ENCODE measurements at regions not wholly inside any gene's neighbourhood (a gene's known extent, or its start where the extent isn't known, plus 50 kb on each side); places are given as distances from the start of the nearest gene placed in this dataset.

- Mint-ChIP-seq H3K36me3 (no peaks in the 10 kb centered on the region), H3K4me1 (peaks cover 0 to 14% (median 4%) of the 10 kb centered on the region in 4 donors), H3K9me3 (peaks cover 0 to 4% (median 0%) of the 10 kb centered on the region in 9 donors), H3K4me3 (no peak overlapping the region), H3K27ac (peak overlapping the region in 1 of 10 donors; percentile 15), H3K27me3 (peaks cover 0 to 14% (median 0%) of the 10 kb centered on the region in 5 donors)
- ATAC-seq (no peak), DNase-seq (no peak)
- POLR2A ChIA-PET, result no interaction called here
These were observed 71.1 kb downstream of the NIBAN1 start for GRCh38 chr1:184903111-184903692.

DNA sequence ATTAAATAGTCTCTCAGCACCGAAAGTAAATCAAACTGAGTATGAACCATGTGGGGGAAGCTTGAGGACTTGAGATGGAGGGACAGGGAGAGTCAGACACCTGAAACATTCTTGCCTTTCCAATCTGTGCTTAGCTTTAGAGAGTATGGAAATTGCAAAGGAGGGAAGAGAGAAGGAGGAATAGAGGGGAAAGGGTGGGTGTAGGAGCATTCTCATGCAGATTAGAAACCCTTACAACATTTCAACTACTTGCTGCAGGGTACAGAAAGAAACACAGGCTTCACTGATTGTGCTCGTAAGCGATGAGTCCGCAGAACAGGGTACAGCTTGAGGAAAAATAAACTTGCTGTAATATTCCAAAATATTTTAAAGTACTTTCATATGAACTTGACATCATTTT lies 73.8 kb downstream of the NIBAN1 start:
- ATAC-seq (no peak), DNase-seq (no peak)
- H3K27ac Mint-ChIP-seq, result no peak overlapping the region
- no peak overlapping the region for H3K4me3 Mint-ChIP-seq
- H3K36me3 Mint-ChIP-seq, result no peaks in the 10 kb centered on the region
- peaks cover 0 to 4% (median 0%) of the 10 kb centered on the region in 9 donors for H3K9me3 Mint-ChIP-seq
- peaks cover 0 to 12% (median 4%) of the 10 kb centered on the region in 4 donors for H3K4me1 Mint-ChIP-seq
- POLR2A ChIA-PET, result no interaction called here
- H3K27me3 Mint-ChIP-seq, result peaks cover 0 to 18% (median 0%) of the 10 kb centered on the region in 5 donors

DNA sequence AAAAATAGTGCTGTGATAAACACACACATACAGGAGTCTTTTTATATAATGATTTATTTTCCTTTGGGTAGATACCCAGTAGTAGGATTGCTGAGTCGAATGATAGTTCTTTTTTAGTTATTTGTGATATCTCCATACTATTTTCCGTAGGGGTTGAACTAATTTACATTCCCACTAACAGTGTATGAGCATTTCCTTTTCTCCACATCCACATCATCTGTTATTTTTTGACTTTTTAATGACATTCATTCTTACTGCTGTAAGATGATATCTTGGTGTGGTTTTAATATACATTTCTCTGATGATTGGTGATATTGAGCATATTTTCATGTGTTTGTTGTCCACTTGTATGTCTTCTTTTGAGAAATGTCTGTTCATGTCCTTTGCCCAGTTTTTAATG lies 78.3 kb downstream of the NIBAN1 start:
- Mint-ChIP-seq H3K27ac (no peak overlapping the region), H3K4me1 (peaks cover 0 to 9% (median under 1%) of the 10 kb centered on the region in 4 donors), H3K27me3 (peaks cover 0 to 10% (median 0%) of the 10 kb centered on the region in 5 donors), H3K4me3 (no peak overlapping the region), H3K9me3 (no peaks in the 10 kb centered on the region), H3K36me3 (no peaks in the 10 kb centered on the region)
- ATAC-seq (no peak), DNase-seq (no peak)
- POLR2A ChIA-PET, result no interaction called here

DNA sequence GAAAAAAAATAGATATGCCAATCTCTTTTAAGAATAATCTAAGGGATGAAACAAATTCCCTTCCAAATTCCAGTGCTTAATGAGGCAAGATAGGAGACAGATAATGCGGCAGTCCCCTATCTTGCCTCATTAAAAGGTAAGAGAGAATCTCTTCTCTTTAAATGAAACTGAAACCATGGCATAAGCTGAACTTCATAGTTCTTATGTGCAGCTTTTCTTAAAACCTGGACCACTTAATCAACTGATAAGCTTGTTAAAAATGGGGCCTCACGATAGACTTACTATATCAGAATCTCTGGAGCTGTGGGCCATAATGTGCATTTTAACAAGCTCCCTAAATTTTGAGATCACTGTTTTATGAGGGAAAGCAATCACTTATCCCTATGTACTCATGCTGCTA lies 79.2 kb downstream of the NIBAN1 start:
- POLR2A ChIA-PET, result no interaction called here
- DNase-seq, result no peak
- Mint-ChIP-seq H3K27me3 (peaks cover 0 to 10% (median 0%) of the 10 kb centered on the region in 5 donors), H3K9me3 (no peaks in the 10 kb centered on the region), H3K27ac (no peak overlapping the region), H3K4me3 (no peak overlapping the region), H3K4me1 (peaks cover 0 to 18% (median 4%) of the 10 kb centered on the region in 4 donors), H3K36me3 (no peaks in the 10 kb centered on the region)
- ATAC-seq, result no peak

DNA sequence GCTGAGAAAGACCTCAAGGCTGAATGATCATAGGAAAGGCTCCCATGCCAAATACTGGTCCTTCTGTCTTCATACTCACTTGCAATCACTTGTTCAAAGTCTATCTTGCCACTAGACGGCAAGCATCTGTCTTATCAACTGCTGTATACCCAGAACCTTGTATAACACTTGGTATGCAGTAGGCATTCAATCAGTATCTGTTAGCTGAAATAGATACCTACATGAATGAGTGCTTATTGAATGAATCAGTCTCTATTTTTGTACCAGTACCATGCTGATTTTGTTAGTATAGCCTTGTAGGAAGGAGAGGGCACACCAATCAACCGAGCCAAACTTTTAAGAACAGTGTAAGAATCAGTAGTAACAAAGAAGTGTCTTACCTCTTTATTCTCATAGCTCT lies 80.6 kb downstream of the NIBAN1 start:
- Mint-ChIP-seq H3K36me3 (no peaks in the 10 kb centered on the region), H3K9me3 (no peaks in the 10 kb centered on the region), H3K27ac (peak overlapping the region in 1 of 10 donors; percentile 81), H3K4me3 (no peak overlapping the region), H3K4me1 (peaks cover 0 to 24% (median 4%) of the 10 kb centered on the region in 4 donors), H3K27me3 (peaks cover 0 to 6% (median 0%) of the 10 kb centered on the region in 5 donors)
- POLR2A ChIA-PET, result no interaction called here
- no peak for DNase-seq
- no peak for ATAC-seq

DNA sequence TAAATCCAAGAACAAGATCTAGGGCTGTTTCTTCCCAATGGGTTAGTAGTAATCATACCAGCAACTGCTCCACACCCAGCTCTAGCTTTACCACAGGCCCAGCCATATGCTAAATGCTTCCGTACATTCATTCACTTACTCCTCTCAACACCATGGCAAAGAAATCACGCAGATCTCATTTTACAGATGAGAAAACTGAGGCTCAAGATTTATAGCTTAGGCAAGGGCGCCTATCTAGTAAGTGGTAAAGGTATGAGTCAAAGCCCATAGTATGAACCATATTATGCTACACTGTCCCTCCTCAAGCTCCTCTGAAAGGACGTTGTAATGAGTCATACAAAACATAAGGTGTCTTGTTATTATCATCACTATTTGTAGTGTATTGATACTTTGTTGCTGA lies 82.2 kb downstream of the NIBAN1 start:
- peak overlapping the region in 1 of 10 donors; percentile 7 for H3K4me3 Mint-ChIP-seq
- peak overlapping the region in 5 of 10 donors; percentile 6 to 89 (median 36) for H3K27ac Mint-ChIP-seq
- H3K36me3 Mint-ChIP-seq, result no peaks in the 10 kb centered on the region
- H3K9me3 Mint-ChIP-seq, result no peaks in the 10 kb centered on the region
- H3K4me1 Mint-ChIP-seq, result peaks cover 0 to 24% (median 4%) of the 10 kb centered on the region in 4 donors
- no peak for DNase-seq
- H3K27me3 Mint-ChIP-seq, result no peaks in the 10 kb centered on the region
- ATAC-seq, result no peak
- POLR2A ChIA-PET, result no interaction called here

- no peak for DNase-seq
- Mint-ChIP-seq H3K4me1 (peaks cover 0 to 24% (median 4%) of the 10 kb centered on the region in 4 donors), H3K9me3 (no peaks in the 10 kb centered on the region), H3K27ac (peak overlapping the region in 4 of 10 donors; percentile 42 to 94 (median 89)), H3K4me3 (peak overlapping the region in 2 of 10 donors; percentile 50 to 56), H3K27me3 (peaks cover 0 to 2% (median 0%) of the 10 kb centered on the region in 5 donors), H3K36me3 (no peaks in the 10 kb centered on the region)
- no peak for ATAC-seq
- POLR2A ChIA-PET, result no interaction called here
These were observed 82.9 kb downstream of the NIBAN1 start for GRCh38 chr1:184891440-184891839.

DNA sequence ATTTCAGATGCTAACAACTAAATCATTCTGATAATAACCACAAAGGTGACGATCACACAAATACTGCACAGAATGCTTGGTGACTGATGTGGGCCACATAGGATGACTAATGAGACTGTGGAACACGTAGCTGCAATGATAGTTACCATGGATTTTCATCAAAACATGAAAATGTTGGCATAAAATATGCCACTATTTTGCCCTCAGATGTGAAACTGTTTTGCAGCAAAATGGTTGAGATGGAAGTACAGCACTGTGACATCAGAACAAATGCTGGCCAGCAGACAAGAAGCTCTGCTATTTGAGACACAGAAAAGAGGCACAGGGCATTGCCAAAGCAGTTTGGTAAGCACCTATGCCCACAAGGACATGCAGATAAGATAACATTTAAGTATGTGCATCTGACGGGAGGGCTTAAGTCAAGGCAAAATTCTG lies 83.8 kb downstream of the NIBAN1 start:
- Mint-ChIP-seq H3K27me3 (peaks cover 0 to 10% (median 0%) of the 10 kb centered on the region in 5 donors), H3K4me3 (peak overlapping the region in 3 of 10 donors; percentile 50 to 71 (median 56)), H3K9me3 (no peaks in the 10 kb centered on the region), H3K27ac (peak overlapping the region in 6 of 10 donors; percentile 6 to 94 (median 70)), H3K4me1 (peaks cover 0 to 24% (median 4%) of the 10 kb centered on the region in 4 donors), H3K36me3 (no peaks in the 10 kb centered on the region)
- peak in 4 of 10 donors; percentile 10 to 44 (median 23) for DNase-seq
- POLR2A ChIA-PET, result interaction anchor here (0.6 kb wide), 1 partner anchor 303 kb away, joined by 3 read pairs; no protein-coding TSS in a partner anchor
- ATAC-seq, result peak; percentile 61 to 76

GRCh38 chr1:184889902-184890301 lies 84.4 kb downstream of the NIBAN1 start:
- Mint-ChIP-seq H3K4me3 (no peak overlapping the region), H3K36me3 (no peaks in the 10 kb centered on the region), H3K27ac (peak overlapping the region in 4 of 10 donors; percentile 10 to 92 (median 71)), H3K4me1 (peaks cover 0 to 26% (median 4%) of the 10 kb centered on the region in 4 donors), H3K27me3 (peaks cover 0 to 13% (median 0%) of the 10 kb centered on the region in 5 donors), H3K9me3 (no peaks in the 10 kb centered on the region)
- DNase-seq, result no peak
- no peak for ATAC-seq
- POLR2A ChIA-PET, result no interaction called here

DNA sequence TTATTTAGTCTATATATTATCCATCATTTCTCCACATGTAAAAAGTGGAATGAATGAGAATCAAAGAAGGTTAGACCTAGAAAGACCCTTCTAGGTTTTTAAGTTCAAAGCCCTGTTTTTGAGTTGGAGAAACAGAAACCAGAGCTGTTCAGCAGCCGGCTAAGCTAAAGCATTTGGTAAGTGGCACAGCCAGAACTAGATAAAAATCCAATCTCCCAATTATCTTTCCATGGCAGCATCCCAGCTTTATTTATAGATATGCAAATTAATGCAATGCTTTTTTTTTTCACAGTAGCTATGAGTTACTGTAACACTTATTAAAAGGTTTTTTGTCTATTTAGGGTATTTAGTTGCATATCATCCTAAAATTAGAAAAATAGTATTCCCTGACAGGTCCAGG lies 85.1 kb downstream of the NIBAN1 start:
- Mint-ChIP-seq H3K4me3 (no peak overlapping the region), H3K9me3 (no peaks in the 10 kb centered on the region), H3K36me3 (no peaks in the 10 kb centered on the region), H3K27ac (no peak overlapping the region), H3K4me1 (peaks cover 0 to 26% (median 4%) of the 10 kb centered on the region in 4 donors), H3K27me3 (peaks cover 0 to 13% (median 0%) of the 10 kb centered on the region in 5 donors)
- no peak for DNase-seq
- POLR2A ChIA-PET, result no interaction called here
- no peak for ATAC-seq

- H3K4me3 Mint-ChIP-seq, result no peak overlapping the region
- H3K4me1 Mint-ChIP-seq, result peaks cover 0 to 26% (median 4%) of the 10 kb centered on the region in 4 donors
- peak overlapping the region in 1 of 10 donors; percentile 9 for H3K27ac Mint-ChIP-seq
- POLR2A ChIA-PET, result no interaction called here
- no peaks in the 10 kb centered on the region for H3K36me3 Mint-ChIP-seq
- H3K9me3 Mint-ChIP-seq, result no peaks in the 10 kb centered on the region
- ATAC-seq, result no peak
- peaks cover 0 to 13% (median 0%) of the 10 kb centered on the region in 5 donors for H3K27me3 Mint-ChIP-seq
- DNase-seq, result no peak
These were observed 85.8 kb downstream of the NIBAN1 start for GRCh38 chr1:184888505-184888904.

GRCh38 chr1:184882957-184883815 lies 91.1 kb downstream of the NIBAN1 start:
- H3K27ac Mint-ChIP-seq, result peak overlapping the region in 1 of 10 donors; percentile 5
- POLR2A ChIA-PET, result no interaction called here
- no peaks in the 10 kb centered on the region for H3K36me3 Mint-ChIP-seq
- DNase-seq (no peak), ATAC-seq (no peak)
- no peaks in the 10 kb centered on the region for H3K9me3 Mint-ChIP-seq
- H3K4me3 Mint-ChIP-seq, result no peak overlapping the region
- H3K4me1 Mint-ChIP-seq, result peaks cover 0 to 2% (median 0%) of the 10 kb centered on the region in 4 donors
- H3K27me3 Mint-ChIP-seq, result peaks cover 0 to 21% (median 0%) of the 10 kb centered on the region in 5 donors
